Gastroesophageal sphincter (tissue), 4 donors: ENCODE measurements at regions not wholly inside any gene's neighbourhood (a gene's known extent, or its start where the extent isn't known, plus 50 kb on each side); places are given as distances from the start of the nearest gene placed in this dataset.

Experiments used
- ATAC-seq: fragments of 150-250 bp; one replicate; pipeline ENCODE4 v1.9.1; 2016; ENCODE audit warnings: mild to moderate bottlenecking, moderate library complexity
- H3K27ac ChIP-seq, 4 donors: fragments of 200-600 bp; sonication (generic) in 3 of 4; 1 replicate in 3 of 4; 2 replicates in 1 of 4; pipeline ENCODE4 v1.5.1; 2016 to 2019
- H3K27me3 ChIP-seq: fragments of 200-600 bp; sonication (generic); one replicate; pipeline ENCODE4 v1.5.1; 2019
- H3K36me3 ChIP-seq, 2 donors: fragments of 200-600 bp; sonication (generic); one replicate each; pipeline ENCODE4 v1.5.1; 2019; ENCODE audit warnings: control low read depth in 1 of 2
- H3K4me1 ChIP-seq, 3 donors: fragments of 200-600 bp; sonication (generic); 1 replicate in 2 of 3; 2 replicates in 1 of 3; pipeline ENCODE4 v1.5.1; 2016 to 2019; ENCODE audit warnings: control low read depth in 2 of 3
- H3K4me3 ChIP-seq, 2 donors: fragments of 200-600 bp; sonication (generic); one replicate each; pipeline ENCODE4 v1.5.1; 2019; ENCODE audit warnings: mild to moderate bottlenecking in 1 of 2, moderate library complexity in 1 of 2
- H3K9me3 ChIP-seq, 3 donors: fragments of 200-600 bp; sonication (generic); one replicate each; pipeline ENCODE4 v1.5.1; 2017 to 2019; ENCODE audit warnings: control low read depth in 2 of 3
- EP300 ChIP-seq: sonication (generic); formaldehyde crosslinking; IDR thresholded peaks from one replicate; pipeline ENCODE4 v1.6.1; 2017; ENCODE audit warnings: antibody characterized with exemption, mild to moderate bottlenecking
- POLR2A ChIP-seq, 2 donors: fragments of 450-650 bp; IDR thresholded peaks; one replicate each; pipeline ENCODE4 v1.6.1; 2017; ENCODE audit warnings: antibody characterized with exemption in 2 of 2, mild to moderate bottlenecking in 2 of 2, moderate library complexity in 1 of 2
- POLR2AphosphoS5 ChIP-seq: sonication (generic); formaldehyde crosslinking; IDR thresholded peaks from one replicate; pipeline ENCODE4 v1.6.1; 2017; ENCODE audit warnings: antibody characterized with exemption
- WGBS, 2 donors: methylation state at CpG; one replicate each; pipeline ENCODE4 v1.1.5; 2018; ENCODE audit warnings: low coverage in 1 of 2; 5-methylcytosine and 5-hydroxymethylcytosine counted together
- TF ChIP-seq, protein P1 (sequence below), 4 experiments: fragments of 200-600 bp in 2 of 4; fragments of 450-650 bp in 2 of 4; sonication (generic) in 1 of 4; IDR thresholded peaks; one replicate each; pipeline ENCODE4 v1.5.1; 2017 to 2019; ENCODE audit warnings: antibody characterized with exemption in 4 of 4, mild to moderate bottlenecking in 2 of 4, moderate library complexity in 2 of 4

DNA sequence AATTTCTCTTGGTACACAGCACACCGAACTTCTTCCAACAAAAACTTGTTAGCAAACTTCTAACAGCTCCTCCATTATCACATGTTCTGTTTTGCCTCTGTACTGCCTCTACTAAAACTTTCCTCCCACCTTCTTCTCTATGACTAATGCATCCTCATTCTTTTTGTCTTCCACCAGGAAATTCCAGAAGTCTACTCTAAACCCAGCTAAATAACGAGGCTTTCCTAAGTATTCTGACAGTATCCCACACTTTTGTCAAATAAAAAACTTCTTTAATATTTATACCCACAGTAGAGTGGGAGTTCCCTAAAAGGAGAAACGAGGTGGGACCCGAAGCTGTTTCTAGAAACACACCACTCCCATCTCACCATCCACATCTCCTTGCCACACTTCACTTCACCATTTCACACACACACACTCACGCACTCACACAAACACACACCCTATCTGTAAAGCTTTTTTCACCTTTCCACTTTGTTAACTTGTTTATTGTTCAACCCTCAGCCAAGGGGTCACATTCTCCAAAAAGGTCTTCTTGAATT lies 280.3 kb downstream of the ARAP2 start:
- no peaks in the 10 kb centered on the region for H3K4me1 ChIP-seq
- H3K27me3 ChIP-seq: no peaks in the 10 kb centered on the region
- H3K9me3 ChIP-seq: no peaks in the 10 kb centered on the region
- ATAC-seq: no peak
- no peak overlapping the region for H3K27ac ChIP-seq
- no peak overlapping the region for H3K4me3 ChIP-seq
- H3K36me3 ChIP-seq: no peaks in the 10 kb centered on the region
- 46 to 70% methylated on average over 2 to 5 of the region's 5 CpGs for WGBS, 2 donors
- TF ChIP-seq, protein P1, sequence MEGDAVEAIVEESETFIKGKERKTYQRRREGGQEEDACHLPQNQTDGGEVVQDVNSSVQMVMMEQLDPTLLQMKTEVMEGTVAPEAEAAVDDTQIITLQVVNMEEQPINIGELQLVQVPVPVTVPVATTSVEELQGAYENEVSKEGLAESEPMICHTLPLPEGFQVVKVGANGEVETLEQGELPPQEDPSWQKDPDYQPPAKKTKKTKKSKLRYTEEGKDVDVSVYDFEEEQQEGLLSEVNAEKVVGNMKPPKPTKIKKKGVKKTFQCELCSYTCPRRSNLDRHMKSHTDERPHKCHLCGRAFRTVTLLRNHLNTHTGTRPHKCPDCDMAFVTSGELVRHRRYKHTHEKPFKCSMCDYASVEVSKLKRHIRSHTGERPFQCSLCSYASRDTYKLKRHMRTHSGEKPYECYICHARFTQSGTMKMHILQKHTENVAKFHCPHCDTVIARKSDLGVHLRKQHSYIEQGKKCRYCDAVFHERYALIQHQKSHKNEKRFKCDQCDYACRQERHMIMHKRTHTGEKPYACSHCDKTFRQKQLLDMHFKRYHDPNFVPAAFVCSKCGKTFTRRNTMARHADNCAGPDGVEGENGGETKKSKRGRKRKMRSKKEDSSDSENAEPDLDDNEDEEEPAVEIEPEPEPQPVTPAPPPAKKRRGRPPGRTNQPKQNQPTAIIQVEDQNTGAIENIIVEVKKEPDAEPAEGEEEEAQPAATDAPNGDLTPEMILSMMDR (IDR thresholded peaks at IDR 0.05): no peak
- TF ChIP-seq POLR2A (IDR thresholded peaks at IDR 0.05) (no peak), EP300 (no peak), POLR2AphosphoS5 (no peak)

DNA sequence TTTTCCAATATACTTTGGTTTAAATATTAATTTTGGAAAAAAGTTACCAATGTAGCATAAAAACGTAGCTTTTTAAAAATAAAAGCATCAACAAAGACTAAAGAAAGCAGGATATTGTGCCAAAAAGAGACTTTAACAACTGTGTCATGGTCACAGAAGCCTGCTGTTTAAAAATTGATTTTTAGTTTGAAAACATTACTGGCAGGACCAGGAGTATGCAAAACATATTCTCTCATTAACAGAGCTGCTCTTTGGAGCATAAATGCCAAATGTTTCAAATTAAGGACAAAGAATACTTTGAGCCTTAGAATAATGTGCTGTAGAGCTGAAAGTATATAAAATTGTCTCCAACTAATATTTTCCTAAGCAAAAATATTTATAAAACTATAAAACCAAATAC lies 279.0 kb downstream of the ARAP2 start:
- Histone ChIP-seq H3K27ac (no peak overlapping the region), H3K36me3 (no peaks in the 10 kb centered on the region), H3K9me3 (no peaks in the 10 kb centered on the region), H3K4me3 (no peak overlapping the region), H3K27me3 (no peaks in the 10 kb centered on the region), H3K4me1 (no peaks in the 10 kb centered on the region)
- TF ChIP-seq EP300 (no peak), POLR2AphosphoS5 (no peak), POLR2A (IDR thresholded peaks at IDR 0.05) (no peak)
- TF ChIP-seq, protein P1 (IDR thresholded peaks at IDR 0.05): no peak
- ATAC-seq: no peak
- WGBS, 2 donors: 22 to 50% methylated on average over 1 of the region's 1 CpG

DNA sequence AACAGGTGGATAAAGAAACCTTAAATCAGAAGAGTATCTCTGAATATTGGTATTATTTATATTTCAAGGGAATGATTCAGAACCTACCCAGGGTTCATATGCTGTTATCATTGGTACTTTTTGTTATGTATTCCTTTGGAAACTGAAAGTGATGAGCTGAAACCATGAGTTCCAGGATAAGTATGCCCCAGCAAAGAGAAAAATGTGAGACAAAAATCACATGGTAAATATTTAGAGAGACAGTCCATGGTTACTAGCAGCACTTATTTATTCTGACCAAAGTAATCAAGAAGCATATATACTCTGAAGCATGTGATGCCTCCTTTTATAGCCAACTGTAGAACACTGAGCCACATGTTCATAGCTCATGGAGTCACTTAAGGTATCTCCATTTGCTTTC lies 277.7 kb downstream of the ARAP2 start:
- no peaks in the 10 kb centered on the region for H3K36me3 ChIP-seq
- H3K27ac ChIP-seq: no peak overlapping the region
- no peaks in the 10 kb centered on the region for H3K27me3 ChIP-seq
- TF ChIP-seq POLR2A (IDR thresholded peaks at IDR 0.05) (no peak), POLR2AphosphoS5 (no peak), EP300 (no peak)
- no peaks in the 10 kb centered on the region for H3K9me3 ChIP-seq
- H3K4me1 ChIP-seq: no peaks in the 10 kb centered on the region
- no peak for ATAC-seq
- H3K4me3 ChIP-seq: no peak overlapping the region

DNA sequence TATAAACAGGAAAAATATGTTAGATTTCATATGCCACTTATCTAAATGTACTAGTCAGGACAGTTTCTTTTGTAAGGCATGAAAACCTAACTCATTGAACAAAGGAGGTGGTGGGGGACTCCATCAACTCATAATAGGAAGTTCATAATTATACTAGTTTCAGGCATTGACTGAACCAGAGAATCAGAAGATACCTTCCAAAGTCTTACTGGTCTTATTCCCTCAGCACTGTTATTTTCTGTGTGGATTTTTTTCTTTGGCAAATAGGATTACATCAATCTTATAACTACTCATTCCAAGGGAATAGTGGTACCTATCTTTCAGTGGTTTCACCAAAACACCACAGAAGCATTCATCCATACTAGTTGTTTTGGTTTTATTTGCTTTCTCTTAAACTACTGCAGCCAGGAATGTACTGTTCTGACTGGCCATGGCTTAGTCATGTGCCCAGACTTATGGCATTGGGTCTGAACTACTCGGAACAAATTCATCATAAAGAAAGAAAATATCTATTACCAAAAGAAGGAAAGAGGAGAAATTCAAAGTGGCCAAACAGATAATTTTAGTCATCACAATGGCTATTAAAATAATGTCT lies 273.9 kb downstream of the ARAP2 start:
- ATAC-seq: no peak
- 89 to 91% methylated on average over 1 of the region's 1 CpG for WGBS, 2 donors
- Histone ChIP-seq H3K27ac (no peak overlapping the region), H3K9me3 (no peaks in the 10 kb centered on the region), H3K4me3 (no peak overlapping the region), H3K4me1 (no peaks in the 10 kb centered on the region), H3K27me3 (no peaks in the 10 kb centered on the region), H3K36me3 (no peaks in the 10 kb centered on the region)
- no peak for TF ChIP-seq POLR2A (IDR thresholded peaks at IDR 0.05)
- no peak for TF ChIP-seq POLR2AphosphoS5
- TF ChIP-seq, protein P1 (IDR thresholded peaks at IDR 0.05): no peak
- TF ChIP-seq EP300: no peak

DNA sequence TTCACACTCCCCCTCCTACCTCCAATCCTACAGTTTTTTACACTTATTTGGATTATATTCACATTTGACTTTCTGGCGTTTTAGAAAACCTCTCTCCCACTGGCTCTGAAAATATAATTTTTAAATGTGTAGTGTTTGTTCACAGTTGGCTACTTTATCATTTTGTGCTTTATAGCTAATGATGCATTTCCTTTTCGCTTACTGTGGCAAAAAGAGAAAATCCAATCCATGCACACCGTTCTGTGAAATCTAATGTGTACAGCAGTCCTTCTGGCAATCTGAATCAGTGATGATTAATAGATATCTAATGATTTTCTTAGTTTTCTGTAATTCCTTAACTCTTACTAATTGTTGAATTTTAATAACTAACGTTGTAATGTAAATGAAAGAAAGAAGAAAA lies 271.5 kb downstream of the ARAP2 start:
- WGBS, 2 donors: 23 to 43% methylated on average over 4 of the region's 4 CpGs
- H3K36me3 ChIP-seq: no peaks in the 10 kb centered on the region
- no peaks in the 10 kb centered on the region for H3K27me3 ChIP-seq
- no peak overlapping the region for H3K27ac ChIP-seq
- H3K4me3 ChIP-seq: no peak overlapping the region
- ATAC-seq: no peak
- TF ChIP-seq POLR2AphosphoS5: no peak
- TF ChIP-seq, protein P1 (IDR thresholded peaks at IDR 0.05): no peak
- no peak for TF ChIP-seq POLR2A (IDR thresholded peaks at IDR 0.05)
- TF ChIP-seq EP300: no peak
- no peaks in the 10 kb centered on the region for H3K4me1 ChIP-seq
- H3K9me3 ChIP-seq: no peaks in the 10 kb centered on the region
